ENCODE measurements at regions not wholly inside any gene's neighbourhood (a gene's known extent, or its start where the extent isn't known, plus 50 kb on each side); places are given as distances from the start of the nearest gene placed in this dataset.

DNA sequence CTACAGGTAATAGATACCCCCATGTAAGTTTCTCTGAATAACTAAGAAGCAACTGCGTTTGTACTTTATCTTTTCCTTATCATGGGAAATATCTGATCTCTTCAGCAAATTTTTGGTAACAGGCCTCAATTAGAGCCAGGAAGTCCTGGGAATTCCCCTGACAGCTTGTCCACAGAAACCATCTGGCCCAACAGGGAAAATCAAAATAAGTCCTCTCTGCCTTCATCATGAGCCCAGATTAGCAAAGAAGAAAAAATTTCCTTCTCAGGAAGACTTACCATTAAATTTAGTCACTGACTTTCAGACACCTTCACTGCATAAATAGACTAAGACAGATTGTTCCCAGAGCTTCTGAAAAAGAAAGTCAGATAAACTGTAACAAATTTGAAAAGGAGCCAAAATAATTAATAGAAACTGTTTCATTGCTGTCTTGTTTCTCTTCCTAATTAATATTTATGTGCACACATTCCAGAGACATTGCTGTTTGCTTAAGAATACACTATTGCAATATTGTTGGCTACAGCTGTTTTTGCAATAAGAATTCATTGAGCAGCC is 278.1 kb upstream of the FAT3 start:
- TF ChIP-seq POLR2A (IDR thresholded peaks at IDR 0.05; ENCODE audit: low read depth), result no peak
- TF ChIP-seq, protein P1, sequence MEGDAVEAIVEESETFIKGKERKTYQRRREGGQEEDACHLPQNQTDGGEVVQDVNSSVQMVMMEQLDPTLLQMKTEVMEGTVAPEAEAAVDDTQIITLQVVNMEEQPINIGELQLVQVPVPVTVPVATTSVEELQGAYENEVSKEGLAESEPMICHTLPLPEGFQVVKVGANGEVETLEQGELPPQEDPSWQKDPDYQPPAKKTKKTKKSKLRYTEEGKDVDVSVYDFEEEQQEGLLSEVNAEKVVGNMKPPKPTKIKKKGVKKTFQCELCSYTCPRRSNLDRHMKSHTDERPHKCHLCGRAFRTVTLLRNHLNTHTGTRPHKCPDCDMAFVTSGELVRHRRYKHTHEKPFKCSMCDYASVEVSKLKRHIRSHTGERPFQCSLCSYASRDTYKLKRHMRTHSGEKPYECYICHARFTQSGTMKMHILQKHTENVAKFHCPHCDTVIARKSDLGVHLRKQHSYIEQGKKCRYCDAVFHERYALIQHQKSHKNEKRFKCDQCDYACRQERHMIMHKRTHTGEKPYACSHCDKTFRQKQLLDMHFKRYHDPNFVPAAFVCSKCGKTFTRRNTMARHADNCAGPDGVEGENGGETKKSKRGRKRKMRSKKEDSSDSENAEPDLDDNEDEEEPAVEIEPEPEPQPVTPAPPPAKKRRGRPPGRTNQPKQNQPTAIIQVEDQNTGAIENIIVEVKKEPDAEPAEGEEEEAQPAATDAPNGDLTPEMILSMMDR (IDR thresholded peaks at IDR 0.05), result no peak
- TF ChIP-seq POLR2AphosphoS5 (IDR thresholded peaks at IDR 0.05), result no peak
